NT2/D1 (cell line): ENCODE measurements at regions not wholly inside any gene's neighbourhood (a gene's known extent, or its start where the extent isn't known, plus 50 kb on each side); places are given as distances from the start of the nearest gene placed in this dataset.
"Not testable (repeated sequence)": the region's sequence is repeated elsewhere in the genome, so short reads cannot be mapped to it uniquely, and the experiment has no call there.

ENCODE experiments used
- DNase-seq: peaks from one replicate; pipeline ENCODE4 v3.0.0-alpha.2; 2011; ENCODE audit warnings: low read depth, low spot score
- H3K27me3 ChIP-seq: 2 replicates; pipeline ENCODE4 v1.6.0; 2011; ENCODE audit warnings: mild to moderate bottlenecking; ENCODE audit not compliant: insufficient read length, insufficient read depth
- H3K36me3 ChIP-seq: 2 replicates; pipeline ENCODE4 v1.6.1; 2011; ENCODE audit warnings: mild to moderate bottlenecking, low read length, mixed read lengths; ENCODE audit not compliant: insufficient read depth, insufficient read length
- H3K4me1 ChIP-seq: 2 replicates; pipeline ENCODE4 v1.5.1; 2011; ENCODE audit not compliant: insufficient read depth, insufficient read length
- H3K4me3 ChIP-seq: 2 replicates; pipeline ENCODE4 v1.5.1; 2011; ENCODE audit warnings: low read depth; ENCODE audit not compliant: insufficient read length
- H3K9ac ChIP-seq: 2 replicates; pipeline ENCODE4 v1.6.0; 2011; ENCODE audit warnings: low read depth; ENCODE audit not compliant: insufficient read length
- H3K9me3 ChIP-seq: 2 replicates; pipeline ENCODE4 v1.5.1; 2011; ENCODE audit warnings: mild to moderate bottlenecking, low read length; ENCODE audit not compliant: insufficient read depth
- SUZ12 ChIP-seq: IDR thresholded peaks from 2 replicates; pipeline ENCODE4 v1.6.1; 2011; ENCODE audit not compliant: insufficient read length, insufficient read depth; ENCODE audit errors: extremely low read depth
- YY1 ChIP-seq: IDR thresholded peaks from 2 replicates; pipeline ENCODE4 v1.6.1; 2011; ENCODE audit not compliant: insufficient read length, insufficient read depth
- ZNF274 ChIP-seq: IDR thresholded peaks from 2 replicates; pipeline ENCODE4 v1.6.1; 2011; ENCODE audit warnings: mild to moderate bottlenecking, low read depth, low read length

DNA sequence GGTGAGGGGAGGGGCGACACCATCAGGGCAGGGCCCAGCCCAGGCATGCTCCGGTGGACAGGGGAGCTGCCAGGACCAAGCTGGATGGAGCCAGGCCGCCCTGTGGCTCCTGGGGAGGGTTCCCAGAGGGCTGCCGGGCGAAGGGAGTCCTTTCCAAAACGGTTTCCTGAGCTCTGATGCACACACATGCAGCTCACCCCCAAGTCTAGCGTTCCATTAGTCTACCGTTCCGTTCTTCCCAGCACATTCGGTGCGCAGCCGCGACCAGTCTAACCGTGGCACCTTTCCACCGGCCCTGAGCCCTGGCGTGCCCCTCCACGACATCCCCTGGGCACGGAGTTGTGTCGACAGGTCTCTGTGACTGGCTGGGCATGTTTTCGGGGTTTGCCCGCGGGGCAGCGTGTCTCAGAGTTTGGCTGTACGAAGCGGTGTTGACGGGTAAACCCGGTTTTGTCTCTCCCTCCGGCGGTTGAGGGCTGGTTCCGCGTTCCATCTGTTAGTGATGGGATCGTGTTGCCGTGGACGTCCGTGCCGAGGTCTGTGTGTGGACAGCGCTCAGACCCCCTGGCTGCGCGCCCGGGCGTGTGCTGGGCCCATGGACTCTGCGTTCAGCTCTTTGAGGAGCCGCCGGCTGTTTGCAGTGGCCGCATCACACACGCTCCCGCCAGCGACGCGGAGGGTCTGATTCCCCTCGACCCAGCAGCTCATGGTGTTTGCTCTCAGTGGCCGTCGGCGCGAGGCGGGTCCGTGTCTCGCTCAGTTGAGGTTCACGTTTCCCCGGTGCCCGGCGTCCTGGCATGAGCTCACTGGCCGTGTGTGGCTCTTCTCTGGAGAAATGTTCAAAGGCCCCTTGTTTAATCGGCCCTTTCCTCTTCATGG is 121.2 kb downstream of the IGLL1 start:
- no peak overlapping the region for H3K4me3 ChIP-seq
- no peaks in the 10 kb centered on the region for H3K36me3 ChIP-seq
- no peaks in the 10 kb centered on the region for H3K9me3 ChIP-seq
- DNase-seq: no peak
- H3K9ac ChIP-seq: no peak overlapping the region
- TF ChIP-seq YY1 (no peak), ZNF274 (no peak), SUZ12 (no peak)
- peaks cover 7% of the 10 kb centered on the region for H3K4me1 ChIP-seq
- H3K27me3 ChIP-seq: no peaks in the 10 kb centered on the region

DNA sequence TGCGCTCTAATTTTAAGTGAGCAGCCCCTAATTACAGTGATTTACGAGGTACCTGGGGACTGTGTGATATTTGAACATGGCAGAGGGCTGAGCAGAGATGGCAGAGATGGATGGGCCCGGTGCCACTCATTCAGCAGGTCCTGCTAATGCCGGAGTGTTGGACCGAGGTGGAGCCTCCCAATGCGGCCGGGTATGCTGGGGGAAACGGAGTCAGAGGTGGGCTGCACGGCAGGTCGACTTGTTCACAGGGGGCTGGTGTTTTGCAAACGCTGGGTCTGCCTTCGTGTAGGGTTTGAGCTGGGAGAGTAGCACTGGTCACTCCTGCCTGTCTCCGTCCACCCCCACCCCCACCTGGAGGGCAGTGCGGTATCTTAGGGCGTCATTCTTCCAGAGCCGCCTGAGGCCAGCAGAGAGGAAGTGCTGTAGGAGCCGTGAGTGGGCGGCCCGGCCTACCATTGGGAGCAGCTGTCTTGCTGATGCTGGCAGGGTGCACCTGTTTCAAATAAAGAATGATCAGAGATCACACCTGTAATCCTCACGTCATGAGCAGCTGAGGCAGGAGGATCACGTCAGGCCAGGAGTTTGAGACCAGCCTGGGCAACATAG is 122.6 kb downstream of the IGLL1 start:
- H3K27me3 ChIP-seq: no peaks in the 10 kb centered on the region
- TF ChIP-seq SUZ12 (no peak), ZNF274 (no peak), YY1 (no peak)
- no peak for DNase-seq
- H3K9me3 ChIP-seq: no peaks in the 10 kb centered on the region
- no peaks in the 10 kb centered on the region for H3K36me3 ChIP-seq
- H3K9ac ChIP-seq: no peak overlapping the region
- peaks cover 7% of the 10 kb centered on the region for H3K4me1 ChIP-seq
- H3K4me3 ChIP-seq: no peak overlapping the region

DNA sequence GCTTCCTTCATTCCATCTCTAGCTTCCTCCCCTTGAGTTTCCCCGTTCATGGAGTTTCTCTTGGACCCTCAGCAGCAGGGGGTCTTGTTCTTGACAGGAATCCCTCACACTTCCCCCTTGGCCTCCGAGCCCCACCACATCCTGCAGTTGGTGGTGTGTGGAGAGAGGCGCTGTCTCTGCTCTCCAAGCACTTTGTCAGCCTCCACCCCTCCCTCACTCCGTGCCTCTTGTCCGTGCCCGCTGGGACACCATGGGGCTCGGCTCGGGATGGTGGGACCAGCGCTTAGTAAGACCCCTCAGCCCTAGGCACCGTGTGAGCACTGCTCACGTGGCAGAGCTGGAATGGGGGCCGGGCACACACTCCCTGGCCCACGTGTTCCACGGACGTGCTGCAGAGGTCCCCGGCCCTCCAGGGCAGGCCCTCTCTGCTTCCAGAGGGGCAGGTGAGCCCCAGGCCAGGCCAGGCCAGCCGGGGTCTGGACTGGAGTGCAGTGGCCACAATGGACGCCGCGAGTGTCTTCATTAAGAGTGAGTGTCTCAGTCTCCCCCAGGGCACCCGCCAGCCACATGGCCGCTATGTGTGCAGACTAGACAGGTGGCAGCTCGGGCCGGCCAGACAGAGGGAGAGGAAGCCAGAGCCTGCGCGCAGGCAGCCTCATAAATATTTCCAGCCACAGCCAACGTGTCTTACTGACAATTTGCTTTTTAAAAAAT is 123.3 kb downstream of the IGLL1 start:
- H3K9me3 ChIP-seq, H3K27me3 ChIP-seq, DNase-seq, H3K4me3 ChIP-seq, H3K36me3 ChIP-seq, H3K9ac ChIP-seq, H3K4me1 ChIP-seq: not testable (repeated sequence)

DNA sequence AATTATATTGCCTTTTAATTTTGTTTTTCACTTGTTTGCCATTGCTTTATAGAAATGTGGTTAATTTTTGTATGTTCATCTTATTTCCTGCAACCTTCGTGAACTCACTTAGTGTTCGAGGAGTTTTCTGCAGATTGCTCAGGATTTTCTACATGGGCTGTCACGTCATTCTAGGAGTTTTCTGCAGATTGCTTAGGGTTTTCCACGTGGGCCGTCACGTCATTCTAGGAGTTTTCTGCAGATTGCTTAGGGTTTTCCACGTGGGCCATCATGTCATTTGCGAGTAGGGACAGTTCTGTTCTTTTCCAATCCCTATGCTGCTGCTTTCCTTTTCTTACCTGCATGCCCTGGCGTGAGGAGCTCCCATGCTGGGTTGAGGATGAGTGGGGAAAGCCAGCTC is 125.7 kb downstream of the IGLL1 start:
- DNase-seq, H3K9ac ChIP-seq, H3K4me3 ChIP-seq, H3K9me3 ChIP-seq, H3K36me3 ChIP-seq, H3K4me1 ChIP-seq, H3K27me3 ChIP-seq: not testable (repeated sequence)

DNA sequence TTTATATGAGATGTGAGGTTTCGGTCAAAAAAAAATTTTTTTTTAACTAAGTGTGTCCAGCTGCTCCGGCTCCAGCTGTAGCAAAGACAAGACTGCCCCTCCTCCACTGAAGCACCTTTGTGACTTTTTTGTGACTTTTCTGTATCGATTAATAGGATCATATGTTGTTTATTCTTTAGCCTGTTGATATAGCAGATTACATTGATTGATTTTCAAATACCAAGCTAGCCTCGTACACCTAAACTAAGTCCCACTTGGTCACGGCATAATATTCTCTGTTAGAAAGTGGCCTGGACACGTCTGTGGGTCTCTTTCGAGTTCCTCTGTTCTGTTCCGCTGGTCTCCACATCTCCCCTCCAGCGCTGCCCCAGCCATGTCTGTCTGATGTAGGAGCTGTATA is 126.8 kb downstream of the IGLL1 start:
- Histone ChIP-seq H3K4me1 (peaks cover 7% of the 10 kb centered on the region), H3K36me3 (no peaks in the 10 kb centered on the region), H3K27me3 (no peaks in the 10 kb centered on the region), H3K4me3 (no peak overlapping the region), H3K9ac (no peak overlapping the region), H3K9me3 (no peaks in the 10 kb centered on the region)
- no peak for DNase-seq
- TF ChIP-seq SUZ12: no peak
- no peak for TF ChIP-seq ZNF274
- no peak for TF ChIP-seq YY1

DNA sequence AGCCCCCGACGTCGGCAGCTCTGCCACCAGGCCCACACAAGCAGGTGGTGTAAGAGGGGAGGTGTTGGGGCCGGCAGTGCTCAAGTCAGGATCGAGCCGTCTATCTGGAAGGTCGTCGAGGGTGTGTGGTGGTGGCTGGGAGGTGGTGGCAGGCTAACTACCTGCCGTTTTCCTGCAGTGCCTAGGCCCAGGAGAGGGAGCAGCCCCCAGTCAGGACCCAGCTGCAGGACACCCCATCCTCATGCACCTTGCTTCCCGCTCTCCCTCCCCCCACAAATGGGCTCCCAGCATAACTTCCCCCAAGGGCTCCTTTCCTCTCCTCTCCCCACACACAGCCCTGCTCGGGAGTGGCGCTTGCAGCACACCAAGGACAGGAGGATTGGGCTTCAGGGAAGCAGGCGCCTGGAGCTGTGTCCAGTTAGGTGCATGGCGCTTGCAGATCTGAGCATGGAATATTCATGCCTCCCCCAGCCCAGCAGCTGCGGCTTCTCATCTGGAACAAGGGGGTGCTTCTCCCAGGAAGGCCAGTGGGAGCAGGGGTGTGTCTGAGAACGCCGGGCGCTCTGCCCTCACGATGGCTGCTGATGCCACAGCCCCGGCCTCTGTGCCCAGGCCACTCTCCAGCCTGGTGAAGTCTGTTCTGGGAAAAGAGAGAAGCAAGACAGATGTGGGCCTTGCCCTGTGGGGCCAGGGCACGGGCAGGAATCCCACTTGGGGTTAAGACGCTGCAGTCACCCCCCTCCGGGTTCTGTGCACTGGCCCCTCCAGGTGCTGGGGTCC is 127.7 kb downstream of the IGLL1 start:
- Histone ChIP-seq H3K36me3 (no peaks in the 10 kb centered on the region), H3K9me3 (no peaks in the 10 kb centered on the region), H3K4me1 (peaks cover 4% of the 10 kb centered on the region), H3K27me3 (no peaks in the 10 kb centered on the region), H3K9ac (no peak overlapping the region), H3K4me3 (no peak overlapping the region)
- no peak for TF ChIP-seq YY1
- TF ChIP-seq ZNF274: no peak
- no peak for TF ChIP-seq SUZ12
- DNase-seq: no peak

DNA sequence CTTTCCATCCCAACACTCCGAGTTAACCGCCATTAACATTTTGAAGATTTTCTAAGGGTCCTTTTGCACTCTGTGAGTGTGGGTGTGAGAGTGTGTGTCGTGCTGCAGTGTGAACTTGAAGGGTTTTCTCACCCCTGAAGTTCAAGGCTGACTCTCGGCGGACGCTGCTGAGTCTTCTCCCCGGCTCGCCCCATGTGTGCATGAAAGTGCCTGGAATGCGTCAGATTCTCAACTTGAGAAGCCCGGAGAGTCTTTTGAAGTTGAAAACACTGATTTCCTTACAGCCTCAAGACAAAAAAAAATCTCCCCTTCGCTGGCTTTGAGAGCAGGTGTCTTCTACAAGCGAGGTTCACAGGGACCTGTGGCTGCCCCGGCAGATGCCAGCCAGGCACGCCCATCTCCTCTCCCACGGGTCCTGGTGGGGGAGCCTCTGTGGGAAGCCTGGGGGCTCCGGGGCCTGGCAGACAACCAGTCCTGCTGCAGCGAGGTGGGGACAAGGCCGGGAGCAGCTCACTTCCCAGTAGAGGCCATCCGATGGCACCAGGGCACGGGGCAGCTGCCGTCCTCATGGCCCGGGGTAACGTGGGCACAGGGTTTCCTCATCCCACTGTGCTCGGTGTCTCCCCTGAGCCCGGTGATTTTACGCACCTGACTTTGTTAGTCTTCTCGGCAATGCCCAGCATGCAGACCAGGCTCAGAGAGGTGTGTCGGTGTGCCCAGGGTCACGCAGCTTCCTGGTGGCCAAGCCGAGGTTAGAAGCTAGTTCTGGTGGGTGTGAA is 128.4 kb downstream of the IGLL1 start:
- not testable (repeated sequence) for H3K36me3 ChIP-seq, H3K9ac ChIP-seq, H3K4me1 ChIP-seq, H3K4me3 ChIP-seq, DNase-seq, H3K9me3 ChIP-seq, H3K27me3 ChIP-seq

DNA sequence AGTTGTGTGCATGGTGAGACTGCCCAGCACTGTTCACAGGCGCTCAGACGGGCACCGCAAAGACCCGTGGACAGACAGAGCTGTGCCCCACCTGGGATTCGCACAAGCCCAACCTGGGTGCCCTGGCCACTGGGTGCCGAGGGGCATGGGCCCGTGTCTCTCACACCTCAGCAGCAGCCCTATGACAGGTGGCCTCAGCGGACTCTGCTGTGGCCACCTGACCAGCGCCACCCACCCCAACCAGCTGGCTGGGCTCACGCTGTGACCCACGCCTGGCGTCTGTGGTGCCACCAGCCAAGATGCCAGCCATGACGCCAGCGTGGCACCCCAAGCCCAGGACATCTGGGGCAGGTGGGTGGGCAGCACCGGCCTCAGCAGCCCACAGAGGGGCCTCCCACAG is 129.3 kb downstream of the IGLL1 start:
- DNase-seq, H3K4me1 ChIP-seq, H3K9me3 ChIP-seq, H3K4me3 ChIP-seq, H3K27me3 ChIP-seq, H3K9ac ChIP-seq, H3K36me3 ChIP-seq: not testable (repeated sequence)
